GM23338 (cell line): ENCODE measurements at regions not wholly inside any gene's neighbourhood (a gene's known extent, or its start where the extent isn't known, plus 50 kb on each side); places are given as distances from the start of the nearest gene placed in this dataset.

Experiments
- EZH2 ChIP-seq: fragments of 200-600 bp; sonication (generic); IDR thresholded peaks from one replicate; pipeline ENCODE4 v1.8.0; 2017; ENCODE audit warnings: antibody characterized with exemption, mild to moderate bottlenecking, low read depth; ENCODE audit not compliant: unreplicated experiment
- EZH2phosphoT487 ChIP-seq: fragments of 200-600 bp; sonication (generic); IDR thresholded peaks from one replicate; pipeline ENCODE4 v1.8.1; 2018; ENCODE audit warnings: antibody characterized with exemption; ENCODE audit not compliant: unreplicated experiment
- JUNB ChIP-seq: IDR thresholded peaks from one replicate; pipeline ENCODE4 v1.6.1; 2016; ENCODE audit warnings: antibody characterized with exemption; ENCODE audit not compliant: unreplicated experiment
- POLR2AphosphoS5 ChIP-seq: IDR thresholded peaks from 2 replicates; pipeline ENCODE4 v1.6.1; 2016; ENCODE audit warnings: antibody characterized with exemption, low read depth
- ZNF331 ChIP-seq: fragments of 250-450 bp; sonication (Bioruptor Pico); IDR thresholded peaks from 2 replicates; pipeline ENCODE4 v1.5.0; 2020; ENCODE audit warnings: low read depth, mild to moderate bottlenecking, moderate library complexity
- TF ChIP-seq, protein P1 (sequence below), 2 experiments: fragments of 200-600 bp in 1 of 2; sonication (generic) in 1 of 2; conservative IDR thresholded peaks; 2 replicates each; pipeline versions ENCODE4 v1.5.1 to v1.6.1; 2016 to 2017; ENCODE audit warnings: antibody characterized with exemption in 2 of 2, low read depth in 2 of 2, mild to moderate bottlenecking in 2 of 2, moderate library complexity in 1 of 2
- TF ChIP-seq, protein P2 (sequence below): IDR thresholded peaks from one replicate; pipeline ENCODE4 v1.6.1; 2018; ENCODE audit warnings: antibody characterized with exemption; ENCODE audit not compliant: unreplicated experiment
- TF ChIP-seq, protein P3 (sequence below): IDR thresholded peaks from 2 replicates; pipeline ENCODE4 v1.6.1; 2016; ENCODE audit warnings: antibody characterized with exemption

DNA sequence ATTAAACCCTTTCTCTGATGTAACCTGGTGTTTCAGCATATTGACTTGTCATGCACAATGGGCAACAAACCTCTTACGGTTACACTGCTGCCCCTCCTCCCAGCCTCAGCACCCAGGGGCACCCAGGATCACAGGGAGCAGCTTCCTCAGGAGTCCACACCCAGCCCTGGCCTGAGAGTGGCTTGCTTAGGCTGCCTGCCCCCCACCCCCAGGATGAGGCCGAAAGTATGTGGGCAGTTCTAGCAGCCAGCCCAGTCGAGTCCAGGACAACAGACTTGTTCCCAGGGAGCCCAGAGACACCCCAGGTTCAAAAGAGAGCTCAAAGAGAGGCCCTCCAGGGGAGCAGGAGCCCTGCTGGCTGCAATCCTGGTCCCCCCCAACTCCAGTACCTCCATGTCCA is 108.1 kb upstream of the THY1 start:
- TF ChIP-seq, protein P1, sequence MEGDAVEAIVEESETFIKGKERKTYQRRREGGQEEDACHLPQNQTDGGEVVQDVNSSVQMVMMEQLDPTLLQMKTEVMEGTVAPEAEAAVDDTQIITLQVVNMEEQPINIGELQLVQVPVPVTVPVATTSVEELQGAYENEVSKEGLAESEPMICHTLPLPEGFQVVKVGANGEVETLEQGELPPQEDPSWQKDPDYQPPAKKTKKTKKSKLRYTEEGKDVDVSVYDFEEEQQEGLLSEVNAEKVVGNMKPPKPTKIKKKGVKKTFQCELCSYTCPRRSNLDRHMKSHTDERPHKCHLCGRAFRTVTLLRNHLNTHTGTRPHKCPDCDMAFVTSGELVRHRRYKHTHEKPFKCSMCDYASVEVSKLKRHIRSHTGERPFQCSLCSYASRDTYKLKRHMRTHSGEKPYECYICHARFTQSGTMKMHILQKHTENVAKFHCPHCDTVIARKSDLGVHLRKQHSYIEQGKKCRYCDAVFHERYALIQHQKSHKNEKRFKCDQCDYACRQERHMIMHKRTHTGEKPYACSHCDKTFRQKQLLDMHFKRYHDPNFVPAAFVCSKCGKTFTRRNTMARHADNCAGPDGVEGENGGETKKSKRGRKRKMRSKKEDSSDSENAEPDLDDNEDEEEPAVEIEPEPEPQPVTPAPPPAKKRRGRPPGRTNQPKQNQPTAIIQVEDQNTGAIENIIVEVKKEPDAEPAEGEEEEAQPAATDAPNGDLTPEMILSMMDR (conservative IDR thresholded peaks at IDR 0.05; ENCODE audit: low read depth in 2 of 2) = no peak
- TF ChIP-seq JUNB = no peak
- TF ChIP-seq ZNF331 (CRISPR knock-in tag) = no peak
- TF ChIP-seq POLR2AphosphoS5 = no peak
- TF ChIP-seq, protein P2, sequence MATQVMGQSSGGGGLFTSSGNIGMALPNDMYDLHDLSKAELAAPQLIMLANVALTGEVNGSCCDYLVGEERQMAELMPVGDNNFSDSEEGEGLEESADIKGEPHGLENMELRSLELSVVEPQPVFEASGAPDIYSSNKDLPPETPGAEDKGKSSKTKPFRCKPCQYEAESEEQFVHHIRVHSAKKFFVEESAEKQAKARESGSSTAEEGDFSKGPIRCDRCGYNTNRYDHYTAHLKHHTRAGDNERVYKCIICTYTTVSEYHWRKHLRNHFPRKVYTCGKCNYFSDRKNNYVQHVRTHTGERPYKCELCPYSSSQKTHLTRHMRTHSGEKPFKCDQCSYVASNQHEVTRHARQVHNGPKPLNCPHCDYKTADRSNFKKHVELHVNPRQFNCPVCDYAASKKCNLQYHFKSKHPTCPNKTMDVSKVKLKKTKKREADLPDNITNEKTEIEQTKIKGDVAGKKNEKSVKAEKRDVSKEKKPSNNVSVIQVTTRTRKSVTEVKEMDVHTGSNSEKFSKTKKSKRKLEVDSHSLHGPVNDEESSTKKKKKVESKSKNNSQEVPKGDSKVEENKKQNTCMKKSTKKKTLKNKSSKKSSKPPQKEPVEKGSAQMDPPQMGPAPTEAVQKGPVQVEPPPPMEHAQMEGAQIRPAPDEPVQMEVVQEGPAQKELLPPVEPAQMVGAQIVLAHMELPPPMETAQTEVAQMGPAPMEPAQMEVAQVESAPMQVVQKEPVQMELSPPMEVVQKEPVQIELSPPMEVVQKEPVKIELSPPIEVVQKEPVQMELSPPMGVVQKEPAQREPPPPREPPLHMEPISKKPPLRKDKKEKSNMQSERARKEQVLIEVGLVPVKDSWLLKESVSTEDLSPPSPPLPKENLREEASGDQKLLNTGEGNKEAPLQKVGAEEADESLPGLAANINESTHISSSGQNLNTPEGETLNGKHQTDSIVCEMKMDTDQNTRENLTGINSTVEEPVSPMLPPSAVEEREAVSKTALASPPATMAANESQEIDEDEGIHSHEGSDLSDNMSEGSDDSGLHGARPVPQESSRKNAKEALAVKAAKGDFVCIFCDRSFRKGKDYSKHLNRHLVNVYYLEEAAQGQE = no peak
- TF ChIP-seq, protein P3, sequence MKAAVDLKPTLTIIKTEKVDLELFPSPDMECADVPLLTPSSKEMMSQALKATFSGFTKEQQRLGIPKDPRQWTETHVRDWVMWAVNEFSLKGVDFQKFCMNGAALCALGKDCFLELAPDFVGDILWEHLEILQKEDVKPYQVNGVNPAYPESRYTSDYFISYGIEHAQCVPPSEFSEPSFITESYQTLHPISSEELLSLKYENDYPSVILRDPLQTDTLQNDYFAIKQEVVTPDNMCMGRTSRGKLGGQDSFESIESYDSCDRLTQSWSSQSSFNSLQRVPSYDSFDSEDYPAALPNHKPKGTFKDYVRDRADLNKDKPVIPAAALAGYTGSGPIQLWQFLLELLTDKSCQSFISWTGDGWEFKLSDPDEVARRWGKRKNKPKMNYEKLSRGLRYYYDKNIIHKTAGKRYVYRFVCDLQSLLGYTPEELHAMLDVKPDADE = no peak
- TF ChIP-seq EZH2phosphoT487 = no peak
- TF ChIP-seq EZH2 = no peak
